Vagina (tissue), 2 donors: ENCODE measurements at regions not wholly inside any gene's neighbourhood (a gene's known extent, or its start where the extent isn't known, plus 50 kb on each side); places are given as distances from the start of the nearest gene placed in this dataset.

Experiments used
- CTCF ChIP-seq, 3 experiments: fragments of 450-650 bp in 2 of 3; fragments of 200-600 bp in 1 of 3; sonication (generic) in 1 of 3; IDR thresholded peaks; one replicate each; pipeline ENCODE4 v1.5.1; 2017 to 2019; ENCODE audit warnings: antibody characterized with exemption in 3 of 3, mild to moderate bottlenecking in 2 of 3, moderate library complexity in 2 of 3
- POLR2A ChIP-seq, 2 donors: fragments of 450-650 bp; IDR thresholded peaks; one replicate each; pipeline ENCODE4 v1.6.1; 2017; ENCODE audit warnings: antibody characterized with exemption in 2 of 2, mild to moderate bottlenecking in 2 of 2, moderate library complexity in 2 of 2

- TF ChIP-seq POLR2A (IDR thresholded peaks at IDR 0.05) (no peak), CTCF (IDR thresholded peaks at IDR 0.05) (no peak)
Observed at GRCh38 chr12:69064734-69065443, 131.9 kb upstream of the CPM start.
